CD4-positive, alpha-beta memory T cell (primary cell): ENCODE measurements at regions not wholly inside any gene's neighbourhood (a gene's known extent, or its start where the extent isn't known, plus 50 kb on each side); places are given as distances from the start of the nearest gene placed in this dataset.

ENCODE experiments used
- CTCF ChIA-PET: fragments of 350-600 bp; sonication (Branson Sonifier 250); formaldehyde crosslinking; loops from one replicate; lab custom pipeline; 2021; ENCODE audit warnings: inconsistent platforms; ENCODE audit not compliant: partially characterized antibody; lab: Charles Lee
- POLR2A ChIA-PET: fragments of 350-600 bp; sonication (Branson Sonifier 250); formaldehyde crosslinking; loops from one replicate; lab custom pipeline; 2021; ENCODE audit not compliant: partially characterized antibody; lab: Charles Lee
- DNase-seq, 5 donors: peaks; one replicate each; pipeline versions ENCODE4 v3.0.0 to v3.0.0-alpha.2; 2020 to 2022; ENCODE audit warnings: mixed read lengths in 1 of 5
- H3K27ac ChIP-seq: one replicate; pipeline ENCODE4 v1.7.0; 2013; ENCODE audit warnings: low read depth, low read length
- H3K27me3 ChIP-seq: 2 replicates; pipeline ENCODE4 v1.7.0; 2013; ENCODE audit warnings: mild to moderate bottlenecking, low read length, moderate library complexity; ENCODE audit not compliant: insufficient read depth
- H3K36me3 ChIP-seq: 2 replicates; pipeline ENCODE4 v1.7.0; 2013; ENCODE audit warnings: mild to moderate bottlenecking, low read length, moderate library complexity; ENCODE audit not compliant: insufficient read depth
- H3K4me1 ChIP-seq: 2 replicates; pipeline ENCODE4 v1.7.0; 2013; ENCODE audit warnings: mild to moderate bottlenecking, low read length, moderate library complexity; ENCODE audit not compliant: insufficient read depth
- H3K4me3 ChIP-seq, 2 donors: one replicate each; pipeline ENCODE4 v1.7.0; 2013; ENCODE audit warnings: low read length in 2 of 2, mild to moderate bottlenecking in 1 of 2
- H3K9me3 ChIP-seq, 2 donors: one replicate each; pipeline ENCODE4 v1.7.0; 2013; ENCODE audit warnings: low read length in 2 of 2, control low read depth in 1 of 2; ENCODE audit not compliant: control insufficient read depth in 1 of 2
- H3K27ac Mint-ChIP-seq, 7 donors: one replicate each; pipeline ENCODE4 v1.8.0; 2020 to 2021; ENCODE audit warnings: mixed read lengths in 7 of 7, mild to moderate bottlenecking in 6 of 7, inconsistent platforms in 3 of 7, moderate library complexity in 3 of 7
- H3K27me3 Mint-ChIP-seq, 2 donors: one replicate each; pipeline ENCODE4 v1.8.0; 2020 to 2021; ENCODE audit warnings: mixed read lengths in 2 of 2
- H3K36me3 Mint-ChIP-seq, 2 donors: one replicate each; pipeline ENCODE4 v1.8.0; 2020 to 2021; ENCODE audit warnings: mixed read lengths in 2 of 2, inconsistent platforms in 1 of 2, mild to moderate bottlenecking in 1 of 2
- H3K4me1 Mint-ChIP-seq, 4 donors: one replicate each; pipeline ENCODE4 v1.8.0; 2020 to 2021; ENCODE audit warnings: mixed read lengths in 4 of 4, mild to moderate bottlenecking in 1 of 4
- H3K4me3 Mint-ChIP-seq, 8 donors: one replicate each; pipeline ENCODE4 v1.8.0; 2020 to 2021; ENCODE audit warnings: mixed read lengths in 8 of 8, mild to moderate bottlenecking in 7 of 8, moderate library complexity in 6 of 8, inconsistent platforms in 3 of 8
- H3K9me3 Mint-ChIP-seq, 8 donors: one replicate each; pipeline ENCODE4 v1.8.0; 2020 to 2021; ENCODE audit warnings: mixed read lengths in 8 of 8, mild to moderate bottlenecking in 5 of 8, inconsistent platforms in 3 of 8, moderate library complexity in 1 of 8
- intact Hi-C: fragments of 100-400 bp; cut with micrococcal nuclease; formaldehyde crosslinking; loops from one replicate; pipeline ENCODE4 v1.15.1; 2023

GRCh38 chr6:15775076-15775634 is 112.3 kb upstream of the DTNBP1 start:
- DNase-seq = no peak
- no peaks in the 10 kb centered on the region for H3K27me3 ChIP-seq
- no peaks in the 10 kb centered on the region for H3K9me3 ChIP-seq
- Mint-ChIP-seq H3K27me3 (peaks cover 0 to 9% of the 10 kb centered on the region in 2 donors), H3K4me1 (no peaks in the 10 kb centered on the region), H3K36me3 (no peaks in the 10 kb centered on the region), H3K27ac (no peak overlapping the region), H3K4me3 (no peak overlapping the region), H3K9me3 (no peaks in the 10 kb centered on the region)
- no peak overlapping the region for H3K4me3 ChIP-seq
- no peak overlapping the region for H3K27ac ChIP-seq
- intact Hi-C loops = no loop called here
- H3K4me1 ChIP-seq = no peaks in the 10 kb centered on the region
- H3K36me3 ChIP-seq = no peaks in the 10 kb centered on the region
- CTCF ChIA-PET = interaction anchor here (1.7 kb wide), 1 partner anchor 9 kb away, joined by 3 read pairs; no protein-coding TSS in a partner anchor
- POLR2A ChIA-PET = no interaction called here

GRCh38 chr6:15773806-15774410 is 111.1 kb upstream of the DTNBP1 start:
- Mint-ChIP-seq H3K4me3 (no peak overlapping the region), H3K27ac (no peak overlapping the region), H3K36me3 (no peaks in the 10 kb centered on the region), H3K9me3 (no peaks in the 10 kb centered on the region), H3K27me3 (peaks cover 0 to 9% of the 10 kb centered on the region in 2 donors), H3K4me1 (no peaks in the 10 kb centered on the region)
- CTCF ChIA-PET = interaction anchor here (0.9 kb wide), 1 partner anchor 16 kb away, joined by 3 read pairs; no protein-coding TSS in a partner anchor
- Histone ChIP-seq H3K9me3 (no peaks in the 10 kb centered on the region), H3K27me3 (no peaks in the 10 kb centered on the region), H3K4me1 (no peaks in the 10 kb centered on the region), H3K27ac (no peak overlapping the region), H3K36me3 (no peaks in the 10 kb centered on the region), H3K4me3 (no peak overlapping the region)
- DNase-seq = no peak
- intact Hi-C loops = no loop called here
- POLR2A ChIA-PET = no interaction called here

- intact Hi-C loops = no loop called here
- H3K4me3 Mint-ChIP-seq = no peak overlapping the region
- Histone ChIP-seq H3K36me3 (no peaks in the 10 kb centered on the region), H3K4me3 (no peak overlapping the region), H3K4me1 (no peaks in the 10 kb centered on the region), H3K9me3 (no peaks in the 10 kb centered on the region), H3K27me3 (no peaks in the 10 kb centered on the region), H3K27ac (no peak overlapping the region)
- H3K9me3 Mint-ChIP-seq = no peaks in the 10 kb centered on the region
- H3K36me3 Mint-ChIP-seq = no peaks in the 10 kb centered on the region
- ChIA-PET POLR2A (no interaction called here), CTCF (interaction anchor here (0.6 kb wide), 1 partner anchor 1789 kb away, joined by 3 read pairs; no protein-coding TSS in a partner anchor)
- no peaks in the 10 kb centered on the region for H3K4me1 Mint-ChIP-seq
- H3K27me3 Mint-ChIP-seq = peaks cover 0 to 4% of the 10 kb centered on the region in 2 donors
- DNase-seq = no peak
- H3K27ac Mint-ChIP-seq = peak overlapping the region in 1 of 7 donors; percentile 35
These were observed 107.7 kb upstream of the DTNBP1 start for GRCh38 chr6:15770347-15771143.

GRCh38 chr6:15769511-15770018 is 106.7 kb upstream of the DTNBP1 start:
- Mint-ChIP-seq H3K4me1 (no peaks in the 10 kb centered on the region), H3K36me3 (no peaks in the 10 kb centered on the region), H3K4me3 (no peak overlapping the region), H3K27ac (no peak overlapping the region), H3K27me3 (peaks cover 0 to 7% of the 10 kb centered on the region in 2 donors), H3K9me3 (no peaks in the 10 kb centered on the region)
- intact Hi-C loops = no loop called here
- DNase-seq = no peak
- POLR2A ChIA-PET = no interaction called here
- no peaks in the 10 kb centered on the region for H3K4me1 ChIP-seq
- no peaks in the 10 kb centered on the region for H3K9me3 ChIP-seq
- CTCF ChIA-PET = no interaction called here
- no peaks in the 10 kb centered on the region for H3K36me3 ChIP-seq
- H3K27ac ChIP-seq = no peak overlapping the region
- no peak overlapping the region for H3K4me3 ChIP-seq
- no peaks in the 10 kb centered on the region for H3K27me3 ChIP-seq

GRCh38 chr6:15768999-15769398 is 106.2 kb upstream of the DTNBP1 start:
- Mint-ChIP-seq H3K27me3 (peaks cover 0 to 7% of the 10 kb centered on the region in 2 donors), H3K27ac (no peak overlapping the region), H3K4me3 (no peak overlapping the region), H3K36me3 (no peaks in the 10 kb centered on the region), H3K4me1 (no peaks in the 10 kb centered on the region), H3K9me3 (no peaks in the 10 kb centered on the region)
- intact Hi-C loops = no loop called here
- no peaks in the 10 kb centered on the region for H3K36me3 ChIP-seq
- H3K27ac ChIP-seq = no peak overlapping the region
- ChIA-PET CTCF (no interaction called here), POLR2A (no interaction called here)
- DNase-seq = no peak
- H3K4me1 ChIP-seq = no peaks in the 10 kb centered on the region
- no peaks in the 10 kb centered on the region for H3K27me3 ChIP-seq
- no peak overlapping the region for H3K4me3 ChIP-seq
- H3K9me3 ChIP-seq = no peaks in the 10 kb centered on the region

- Mint-ChIP-seq H3K4me1 (no peaks in the 10 kb centered on the region), H3K27ac (no peak overlapping the region), H3K9me3 (no peaks in the 10 kb centered on the region), H3K4me3 (no peak overlapping the region), H3K27me3 (peaks cover 3 to 7% of the 10 kb centered on the region in 2 donors), H3K36me3 (no peaks in the 10 kb centered on the region)
- H3K36me3 ChIP-seq = no peaks in the 10 kb centered on the region
- no peaks in the 10 kb centered on the region for H3K9me3 ChIP-seq
- no peak for DNase-seq
- no peaks in the 10 kb centered on the region for H3K4me1 ChIP-seq
- CTCF ChIA-PET = interaction anchor here (1.3 kb wide), 1 partner anchor 30 kb away, joined by 3 read pairs; no protein-coding TSS in a partner anchor
- H3K27ac ChIP-seq = no peak overlapping the region
- H3K4me3 ChIP-seq = no peak overlapping the region
- no peaks in the 10 kb centered on the region for H3K27me3 ChIP-seq
- POLR2A ChIA-PET = no interaction called here
- intact Hi-C loops = no loop called here
These were observed 101.0 kb upstream of the DTNBP1 start for GRCh38 chr6:15763837-15764236.

- no peaks in the 10 kb centered on the region for H3K9me3 ChIP-seq
- no peak for DNase-seq
- H3K27me3 Mint-ChIP-seq = peaks cover 3 to 7% of the 10 kb centered on the region in 2 donors
- no peak overlapping the region for H3K4me3 Mint-ChIP-seq
- H3K4me1 ChIP-seq = no peaks in the 10 kb centered on the region
- CTCF ChIA-PET = no interaction called here
- no peak overlapping the region for H3K4me3 ChIP-seq
- H3K27ac Mint-ChIP-seq = no peak overlapping the region
- H3K9me3 Mint-ChIP-seq = no peaks in the 10 kb centered on the region
- no peak overlapping the region for H3K27ac ChIP-seq
- intact Hi-C loops = no loop called here
- no peaks in the 10 kb centered on the region for H3K4me1 Mint-ChIP-seq
- H3K36me3 ChIP-seq = no peaks in the 10 kb centered on the region
- POLR2A ChIA-PET = no interaction called here
- no peaks in the 10 kb centered on the region for H3K36me3 Mint-ChIP-seq
- H3K27me3 ChIP-seq = no peaks in the 10 kb centered on the region
These were observed 100.5 kb upstream of the DTNBP1 start for GRCh38 chr6:15763364-15763763.
